GM18499 (cell line): ENCODE measurements at regions not wholly inside any gene's neighbourhood (a gene's known extent, or its start where the extent isn't known, plus 50 kb on each side); places are given as distances from the start of the nearest gene placed in this dataset.

Experiments
- ATAC-seq: cut with Tn5 transposase; IDR thresholded peaks from one replicate; pipeline ENCODE4 v1.9.1; 2021; ENCODE audit warnings: moderate number of reproducible peaks; ENCODE audit not compliant: insufficient read depth, unreplicated experiment

GRCh38 chr21:31570824-31571566, 88.5 kb upstream of the SOD1 start:
- no peak for ATAC-seq

GRCh38 chr21:31566611-31567010, 92.9 kb upstream of the SOD1 start:
- no peak for ATAC-seq

- no peak for ATAC-seq
Measured at GRCh38 chr21:31566064-31566463, 93.4 kb upstream of the SOD1 start.

DNA sequence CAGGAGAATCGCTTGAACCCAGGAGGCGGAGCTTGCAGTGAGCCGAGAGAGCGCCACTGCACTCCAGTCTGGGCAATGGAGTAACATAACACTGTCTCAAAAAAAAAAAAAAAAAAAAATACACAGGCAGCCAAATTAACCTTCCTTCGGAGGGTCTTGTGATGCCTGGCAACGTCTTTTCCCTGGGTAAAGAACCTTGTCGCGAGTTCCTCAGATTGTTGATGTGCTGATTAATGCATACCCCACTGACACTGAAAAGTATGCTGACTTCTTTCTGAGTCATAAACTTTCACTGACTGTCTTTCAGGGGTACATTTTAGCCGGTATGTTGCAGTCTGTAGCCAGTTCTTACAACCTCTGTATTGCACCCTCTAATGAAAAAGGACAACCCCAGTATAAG, 95.1 kb upstream of the SOD1 start:
- ATAC-seq: no peak

GRCh38 chr21:31560479-31560878, 99.0 kb upstream of the SOD1 start:
- no peak for ATAC-seq

DNA sequence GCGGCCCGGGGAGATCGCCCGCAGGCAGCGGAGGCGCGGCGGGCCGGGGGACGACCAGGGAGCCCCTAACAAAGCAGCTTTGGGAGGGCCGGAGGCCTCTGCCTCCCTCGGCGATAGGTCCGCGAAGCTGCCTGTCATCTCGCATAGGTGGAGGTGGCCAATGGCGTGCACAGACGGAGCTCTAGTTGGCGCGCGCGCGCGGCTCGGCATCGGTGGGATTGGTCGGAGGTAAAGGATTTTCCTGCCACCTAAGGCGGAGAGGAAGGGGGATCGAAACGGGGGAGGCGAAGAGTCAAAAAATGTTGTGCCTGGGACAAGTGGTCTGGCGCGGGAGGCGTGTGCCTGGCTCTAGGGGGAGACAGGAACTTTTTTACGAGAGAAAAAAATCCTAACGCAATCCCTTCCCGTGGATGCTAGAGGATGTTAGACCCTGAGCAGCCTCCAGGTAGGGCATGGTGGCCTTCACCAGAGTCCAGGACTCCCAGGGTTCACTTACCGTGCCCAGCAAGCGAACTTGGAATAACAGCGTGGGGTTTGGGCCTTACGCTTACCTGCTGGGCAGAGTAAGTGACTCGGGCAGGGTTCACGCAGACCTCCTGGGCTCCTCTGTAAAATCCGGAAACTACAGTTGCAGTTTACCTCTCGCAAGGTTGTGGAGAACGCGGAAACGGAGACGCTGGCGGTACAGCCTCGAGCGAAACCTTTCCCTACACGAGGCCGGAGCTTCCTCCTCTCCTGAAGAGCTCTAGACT, 99.9 kb upstream of the SOD1 start:
- no peak for ATAC-seq

DNA sequence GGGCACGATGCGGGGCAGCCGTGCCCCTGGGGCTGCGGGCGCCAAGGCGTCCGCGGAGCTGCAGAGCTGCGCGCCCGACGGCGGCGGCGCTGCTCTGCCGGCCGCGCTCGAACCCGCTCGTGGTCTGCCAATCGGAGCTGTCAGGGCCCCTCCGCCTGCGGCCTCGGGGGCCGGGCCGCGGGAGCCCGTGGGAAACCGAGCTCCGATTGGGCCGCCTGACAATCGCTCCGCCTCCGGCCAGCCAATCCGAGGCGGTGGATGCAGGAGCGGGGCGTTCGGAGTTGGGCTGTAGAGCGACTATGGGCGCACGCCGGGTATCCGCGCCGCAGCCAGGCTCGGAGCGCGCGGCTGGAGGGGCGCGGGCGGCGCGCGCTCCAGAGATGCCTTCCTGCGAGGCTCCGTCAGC, 100.5 kb upstream of the SOD1 start:
- ATAC-seq: no peak

- no peak for ATAC-seq
Measured at GRCh38 chr21:31558189-31558961, 101.1 kb upstream of the SOD1 start.

GRCh38 chr21:31557421-31558188, 101.9 kb upstream of the SOD1 start:
- ATAC-seq: no peak

- no peak for ATAC-seq
Measured at GRCh38 chr21:31556662-31557061, 102.8 kb upstream of the SOD1 start.

- no peak for ATAC-seq
Measured at GRCh38 chr21:31555741-31556191, 103.7 kb upstream of the SOD1 start.

GRCh38 chr21:31554511-31555022, 104.9 kb upstream of the SOD1 start:
- ATAC-seq: peak; percentile 79

- no peak for ATAC-seq
Measured at GRCh38 chr21:31553926-31554325, 105.6 kb upstream of the SOD1 start.

DNA sequence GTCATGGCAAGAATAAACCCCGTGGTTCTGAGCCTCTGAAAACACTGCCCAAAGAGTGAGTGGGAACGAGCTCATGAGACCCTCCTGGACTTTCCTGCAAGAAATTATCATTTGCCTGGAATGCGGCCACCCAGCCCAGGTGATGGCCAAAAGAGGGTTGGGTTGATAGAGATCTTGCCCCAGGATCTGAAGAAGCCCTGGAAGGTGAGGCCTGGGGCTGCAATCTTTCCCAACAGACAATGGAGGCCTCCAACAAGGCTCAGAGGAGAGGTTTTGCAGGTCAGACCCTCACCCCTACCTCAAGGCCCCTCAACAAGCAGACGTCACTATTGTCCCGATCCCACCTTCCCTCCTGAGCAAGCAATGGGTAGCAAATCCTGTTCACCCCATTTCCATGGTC, 106.0 kb upstream of the SOD1 start:
- no peak for ATAC-seq

GRCh38 chr21:31552826-31553225, 106.7 kb upstream of the SOD1 start:
- no peak for ATAC-seq

DNA sequence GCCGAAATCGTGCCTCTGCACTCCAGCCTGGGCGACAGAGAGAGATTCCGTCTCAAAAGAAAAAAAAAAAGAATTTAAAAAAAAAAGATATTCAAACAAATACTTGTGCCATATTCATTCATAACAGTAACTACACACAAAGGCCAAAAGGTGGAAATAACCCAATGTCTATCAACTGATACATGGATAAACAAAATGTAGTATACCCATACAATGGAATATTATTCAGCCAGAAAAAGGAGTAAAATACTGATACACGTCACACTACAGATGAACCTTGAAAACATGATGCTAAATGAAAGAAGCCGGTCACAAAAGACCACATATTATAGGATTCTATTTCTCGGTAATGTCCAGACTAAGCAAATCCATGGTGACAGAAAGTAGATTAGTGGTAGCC, 109.4 kb upstream of the SOD1 start:
- ATAC-seq: no peak

DNA sequence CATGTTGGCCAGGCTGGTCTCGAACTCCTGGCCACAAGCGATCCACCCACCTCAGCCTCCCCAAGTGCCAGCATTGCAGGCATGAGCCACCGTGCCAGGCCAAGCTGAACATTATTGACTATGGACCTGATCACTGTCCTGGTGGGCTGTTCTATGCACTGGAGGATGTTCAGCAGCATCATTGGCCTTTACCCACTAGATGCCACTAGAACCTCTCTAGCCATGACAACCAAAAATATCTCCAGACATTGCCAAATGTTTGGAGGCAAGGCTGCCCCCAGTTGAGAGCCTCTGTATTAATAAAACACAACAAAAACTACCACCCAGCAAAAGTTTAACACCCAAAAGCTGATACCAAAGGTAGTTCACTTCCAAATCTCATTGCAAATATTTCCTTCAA, 110.8 kb upstream of the SOD1 start:
- ATAC-seq: no peak

DNA sequence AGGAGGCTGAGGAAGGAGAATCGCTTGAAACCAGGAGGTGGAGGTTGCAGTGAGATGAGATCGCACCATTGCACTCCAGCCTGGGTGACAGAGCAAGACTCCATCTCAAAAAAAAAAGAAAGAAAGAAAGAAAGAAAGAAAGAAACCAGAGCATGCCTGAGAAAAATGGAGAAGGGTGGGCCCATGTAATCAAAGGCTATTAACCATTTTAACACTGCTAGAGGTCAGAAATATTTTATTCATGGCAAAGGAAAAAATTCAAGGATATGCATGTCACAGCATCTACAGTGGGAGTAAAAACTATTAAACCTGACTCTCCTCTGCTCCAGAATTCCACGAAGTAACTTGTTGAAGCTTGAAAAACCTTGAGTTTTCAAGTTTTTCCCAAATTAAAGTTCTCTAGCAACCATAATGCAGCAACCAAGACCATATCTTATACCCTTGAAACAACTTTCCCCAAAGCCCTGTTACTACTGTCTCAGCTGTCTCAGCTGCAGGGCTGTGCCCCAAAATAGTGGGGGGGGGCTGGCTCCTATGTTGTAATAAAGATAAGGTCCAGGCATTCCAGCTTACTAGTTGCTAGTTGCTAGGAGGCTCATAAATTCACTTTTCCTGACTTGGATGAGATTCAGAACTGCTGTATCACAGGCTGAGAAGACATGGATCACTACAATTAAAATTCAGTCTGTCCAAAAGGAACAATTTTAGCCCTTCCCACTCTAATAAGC, 112.9 kb upstream of the SOD1 start:
- no peak for ATAC-seq

DNA sequence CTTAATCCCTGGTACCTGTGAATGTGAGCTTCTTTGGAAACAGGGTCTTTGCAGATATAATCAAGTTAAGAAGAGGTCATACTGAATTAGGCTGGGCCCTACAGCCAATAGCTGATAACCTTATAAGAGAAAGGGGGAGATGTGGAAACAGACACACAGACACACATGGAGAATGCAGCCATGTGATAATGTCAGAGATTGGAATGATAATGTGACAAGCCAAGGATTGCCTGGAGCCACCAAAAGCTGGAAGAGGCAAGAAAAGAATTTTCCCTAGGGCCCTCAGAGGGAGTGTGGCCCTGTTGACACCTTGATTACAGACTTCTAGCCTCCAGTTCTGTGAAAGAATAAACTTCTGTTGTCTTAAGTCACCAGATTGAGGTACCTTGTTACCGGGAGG, 114.5 kb upstream of the SOD1 start:
- ATAC-seq: no peak

DNA sequence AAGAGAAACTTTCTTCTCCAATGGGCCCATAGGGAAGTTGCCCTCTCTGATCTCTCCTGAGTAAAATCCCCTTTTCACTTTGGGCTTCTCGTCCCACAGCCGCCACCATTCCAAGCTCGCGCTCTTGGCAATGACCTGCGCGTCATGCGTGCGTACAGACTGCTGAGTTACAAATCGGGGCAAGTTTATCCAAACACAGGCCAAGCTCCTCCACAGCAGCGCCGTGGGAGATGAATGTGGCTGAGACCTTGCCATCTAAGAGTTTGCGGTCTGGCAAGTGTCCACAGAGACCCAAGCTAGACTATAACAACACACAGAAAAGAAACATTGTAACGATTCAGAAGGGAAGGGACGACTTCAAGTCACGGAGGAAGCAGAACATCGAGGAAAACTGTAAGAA, 116.3 kb upstream of the SOD1 start:
- ATAC-seq: no peak
